Cerebellar nuclear complex (tissue), 1 donor: ENCODE measurements at regions not wholly inside any gene's neighbourhood (a gene's known extent, or its start where the extent isn't known, plus 50 kb on each side); places are given as distances from the start of the nearest gene placed in this dataset.

Experiments used
- DNase-seq, 2 experiments: peaks; one replicate each; lab custom pipeline; 2025; lab: John Stamatoyannopoulos, UW

- DNase-seq, result no peak
Observed at GRCh38 chr3:117892431-117892841, 1142.2 kb downstream of the IGSF11 start.

- DNase-seq, result no peak
Observed at GRCh38 chr3:117893001-117893400, 1141.6 kb downstream of the IGSF11 start.

- DNase-seq, result no peak
Observed at GRCh38 chr3:117893638-117894037, 1141.0 kb downstream of the IGSF11 start.

- no peak for DNase-seq
Observed at GRCh38 chr3:117898722-117899522, 1135.7 kb downstream of the IGSF11 start.

GRCh38 chr3:117903226-117903625, 1131.4 kb downstream of the IGSF11 start:
- DNase-seq, result no peak

- DNase-seq, result no peak
Observed at GRCh38 chr3:117910820-117911521, 1123.7 kb downstream of the IGSF11 start.

- DNase-seq, result no peak
Observed at GRCh38 chr3:117912352-117912751, 1122.3 kb downstream of the IGSF11 start.

GRCh38 chr3:117914540-117915100, 1120.0 kb downstream of the IGSF11 start:
- no peak for DNase-seq

GRCh38 chr3:117916839-117917238, 1117.8 kb downstream of the IGSF11 start:
- no peak for DNase-seq

GRCh38 chr3:117919621-117920020, 1115.0 kb downstream of the IGSF11 start:
- DNase-seq, result peak in 1 of 2 experiments; percentile 5

- no peak for DNase-seq
Observed at GRCh38 chr3:117920253-117920898, 1114.3 kb downstream of the IGSF11 start.

GRCh38 chr3:117921411-117921810, 1113.2 kb downstream of the IGSF11 start:
- DNase-seq, result no peak

GRCh38 chr3:117922039-117922438, 1112.6 kb downstream of the IGSF11 start:
- no peak for DNase-seq

- DNase-seq, result no peak
Observed at GRCh38 chr3:117926819-117927218, 1107.8 kb downstream of the IGSF11 start.

GRCh38 chr3:117927825-117928224, 1106.8 kb downstream of the IGSF11 start:
- no peak for DNase-seq

GRCh38 chr3:117928836-117929235, 1105.8 kb downstream of the IGSF11 start:
- no peak for DNase-seq

GRCh38 chr3:117932441-117932840, 1102.2 kb downstream of the IGSF11 start:
- no peak for DNase-seq

GRCh38 chr3:117936159-117936558, 1098.5 kb downstream of the IGSF11 start:
- DNase-seq, result no peak

GRCh38 chr3:117938974-117939373, 1095.7 kb downstream of the IGSF11 start:
- DNase-seq, result no peak

GRCh38 chr3:117939425-117940027, 1095.1 kb downstream of the IGSF11 start:
- DNase-seq, result no peak

GRCh38 chr3:117941015-117941414, 1093.6 kb downstream of the IGSF11 start:
- DNase-seq, result no peak

GRCh38 chr3:117941756-117942155, 1092.9 kb downstream of the IGSF11 start:
- no peak for DNase-seq
